Kidney glomerular epithelial cell (primary cell): ENCODE measurements at regions not wholly inside any gene's neighbourhood (a gene's known extent, or its start where the extent isn't known, plus 50 kb on each side); places are given as distances from the start of the nearest gene placed in this dataset.
A peak's percentile ranks its signal among the peaks of the same experiment; 100 is the strongest.

Experiments used
- DNase-seq: peaks from one replicate; lab custom pipeline; 2025; lab: John Stamatoyannopoulos, UW

GRCh38 chr4:125944966-125945365 is 630.2 kb downstream of the FAT4 start:
- DNase-seq: no peak

DNA sequence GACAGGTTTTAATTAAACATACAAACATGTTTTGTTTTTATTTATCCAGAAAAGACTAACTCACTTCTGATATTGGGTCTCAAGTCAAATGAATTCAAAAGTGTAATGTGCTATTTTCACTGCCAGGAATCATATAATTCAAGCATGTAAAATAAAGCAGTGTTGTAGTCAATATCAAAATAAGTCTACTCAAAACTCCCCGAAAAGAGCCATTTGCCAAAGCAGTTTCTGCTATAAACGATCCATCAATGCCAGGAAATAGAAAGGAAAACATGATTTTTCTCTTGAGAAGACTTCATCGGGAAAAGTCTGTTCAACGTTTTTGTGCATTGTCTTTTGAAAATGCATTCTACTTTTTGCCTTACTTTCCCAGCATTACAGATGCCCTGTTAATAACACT is 633.3 kb downstream of the FAT4 start:
- DNase-seq: no peak

DNA sequence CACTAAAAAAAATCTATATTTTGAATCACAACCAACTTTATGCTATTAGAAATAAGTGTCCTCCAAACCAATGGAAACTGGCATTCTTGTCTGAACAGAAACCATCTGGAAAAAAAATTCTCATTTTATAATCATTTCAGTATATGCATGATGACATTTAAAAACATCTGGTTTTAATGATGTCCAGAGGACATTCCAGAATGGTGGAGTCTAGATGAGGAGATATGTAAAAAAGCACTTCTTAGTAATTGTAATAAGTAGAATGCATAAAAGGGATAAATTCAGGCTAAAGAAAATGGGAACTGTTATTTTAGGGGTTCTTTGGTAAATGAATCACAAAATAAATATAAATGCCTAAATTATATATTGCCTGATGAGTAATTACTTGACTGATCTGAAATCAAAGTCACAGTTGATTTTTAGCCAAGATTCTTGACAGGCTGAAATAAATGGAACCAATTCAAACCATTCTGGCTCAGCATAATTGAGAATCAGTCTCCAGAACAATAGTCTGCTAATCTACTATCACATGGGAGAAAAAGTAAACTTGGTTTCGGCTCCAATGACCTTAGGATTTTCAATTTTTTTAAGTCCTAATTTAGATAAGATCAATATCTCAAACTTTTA is 636.6 kb downstream of the FAT4 start:
- no peak for DNase-seq

DNA sequence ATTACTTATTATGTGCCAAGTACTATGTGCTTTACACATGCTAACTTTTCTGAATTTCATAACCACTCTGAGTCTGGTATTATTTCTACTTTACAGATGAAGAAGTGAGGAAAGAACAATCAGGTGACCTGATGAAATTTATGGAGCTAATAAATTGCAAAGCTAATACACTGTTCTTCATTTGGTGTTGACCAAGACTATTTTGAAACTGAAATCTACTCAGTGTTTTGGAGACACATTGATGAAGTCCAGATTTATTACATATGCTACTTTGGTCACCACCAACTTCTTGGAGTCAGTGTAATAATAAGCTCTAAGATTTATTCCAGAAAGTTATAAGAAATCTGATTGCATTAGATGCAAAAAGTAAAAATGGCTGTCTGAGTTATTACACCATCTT is 637.9 kb downstream of the FAT4 start:
- no peak for DNase-seq

DNA sequence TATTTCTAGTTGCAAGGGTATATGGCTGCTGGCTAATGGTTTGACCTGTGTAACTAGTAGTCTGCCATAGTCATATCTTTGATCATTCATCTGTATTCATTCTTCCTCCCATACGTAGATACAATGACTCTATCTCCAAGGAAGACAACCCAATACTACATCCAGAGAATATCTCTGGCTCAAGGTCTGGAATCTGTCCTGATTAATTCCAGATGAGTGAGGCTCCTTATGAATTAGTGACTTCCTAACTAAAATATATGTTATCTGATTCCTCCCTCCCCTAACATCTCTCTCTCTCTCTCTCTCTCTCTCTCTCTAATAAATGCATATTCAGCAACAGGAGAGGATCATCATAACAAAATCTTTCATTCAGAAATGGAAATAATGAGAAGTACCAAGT is 641.5 kb downstream of the FAT4 start:
- DNase-seq: no peak

GRCh38 chr4:125958519-125958918 is 643.8 kb downstream of the FAT4 start:
- DNase-seq: no peak

DNA sequence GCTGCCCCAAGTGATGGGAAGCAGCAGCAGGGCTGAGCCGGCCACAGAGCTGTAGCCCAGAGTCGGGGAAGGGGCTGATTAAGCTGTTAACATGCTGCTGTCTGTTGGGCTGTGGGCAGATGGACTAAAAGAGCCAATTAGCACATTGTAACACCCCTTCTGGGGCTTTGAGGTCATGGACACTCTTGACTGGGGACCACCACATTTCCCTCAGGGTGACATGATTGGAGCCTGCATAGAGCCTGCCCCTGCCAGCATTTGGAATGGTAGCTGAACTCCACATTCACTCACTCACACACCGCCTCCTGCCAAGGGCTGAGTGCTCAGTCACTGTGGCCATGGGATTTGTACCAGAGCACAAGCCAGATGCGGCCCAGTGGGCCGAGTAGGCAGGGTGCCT is 646.9 kb downstream of the FAT4 start:
- DNase-seq: no peak

- no peak for DNase-seq
Measured at GRCh38 chr4:125975861-125976397, 661.2 kb downstream of the FAT4 start.

- no peak for DNase-seq
Measured at GRCh38 chr4:125979950-125980349, 665.2 kb downstream of the FAT4 start.

GRCh38 chr4:125983168-125983567 is 668.4 kb downstream of the FAT4 start:
- DNase-seq: no peak

DNA sequence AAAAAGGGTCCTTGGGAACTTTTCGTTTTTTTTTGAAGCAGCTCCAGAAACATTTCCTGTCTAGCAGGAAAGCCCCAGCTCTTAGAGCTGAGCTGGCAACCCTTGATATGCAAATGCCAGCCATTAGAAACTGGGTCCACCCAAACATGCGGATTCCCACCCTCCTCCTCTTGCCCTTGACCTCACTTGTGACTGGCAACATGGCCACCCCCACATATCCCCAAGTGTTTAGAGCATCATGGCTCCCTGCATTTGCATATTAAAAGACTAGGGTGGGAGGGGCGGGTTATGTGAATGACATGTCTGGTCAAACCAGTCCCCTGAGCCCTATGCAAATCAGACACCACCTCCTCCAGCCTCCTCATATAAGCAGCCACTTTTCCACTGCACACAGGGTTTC is 671.1 kb downstream of the FAT4 start:
- DNase-seq: no peak

DNA sequence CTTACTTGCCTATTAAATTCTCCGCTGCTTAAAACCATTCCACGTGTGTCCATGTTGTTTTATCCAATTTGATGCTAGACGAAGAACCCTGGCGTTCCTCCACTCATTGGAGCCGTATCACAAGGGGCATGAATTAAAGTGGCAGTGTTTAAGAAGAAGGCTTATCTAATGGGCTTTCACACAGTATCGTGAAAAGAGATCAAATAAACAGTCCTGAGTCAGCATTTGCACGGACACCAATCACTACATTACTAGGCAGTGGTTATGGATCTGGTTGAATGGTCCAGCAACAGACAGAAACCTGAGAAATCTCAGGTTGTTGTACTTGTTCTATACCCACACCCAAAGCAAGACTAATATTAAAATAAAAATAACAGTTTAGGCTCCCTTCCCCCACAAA is 671.6 kb downstream of the FAT4 start:
- no peak for DNase-seq

- DNase-seq: no peak
Measured at GRCh38 chr4:125988464-125988863, 673.7 kb downstream of the FAT4 start.

- no peak for DNase-seq
Measured at GRCh38 chr4:125991398-125991797, 676.6 kb downstream of the FAT4 start.

GRCh38 chr4:125992891-125993290 is 678.1 kb downstream of the FAT4 start:
- no peak for DNase-seq

DNA sequence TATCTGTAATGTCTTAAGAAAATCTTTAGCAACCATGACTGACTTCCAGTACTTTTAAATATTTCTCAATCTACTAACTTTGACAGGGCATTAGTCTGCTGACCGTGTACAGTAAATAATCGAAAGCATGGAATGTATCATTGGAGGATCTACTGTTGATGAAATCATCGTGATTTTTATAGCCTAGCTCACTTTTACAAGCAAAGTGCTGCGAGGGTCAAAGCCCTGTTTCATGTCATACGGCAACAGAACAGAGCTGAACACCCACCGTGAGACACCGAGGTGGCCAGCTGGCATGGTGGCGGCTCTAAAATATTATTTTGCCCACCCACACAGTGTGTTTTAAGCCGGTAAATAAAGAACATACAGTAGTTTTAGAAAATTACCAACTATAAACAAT is 679.3 kb downstream of the FAT4 start:
- DNase-seq: no peak

GRCh38 chr4:125994430-125994829 is 679.7 kb downstream of the FAT4 start:
- no peak for DNase-seq

GRCh38 chr4:126004941-126005340 is 690.2 kb downstream of the FAT4 start:
- peak; percentile 64 for DNase-seq

GRCh38 chr4:126007142-126007541 is 692.4 kb downstream of the FAT4 start:
- DNase-seq: no peak

- DNase-seq: no peak
Measured at GRCh38 chr4:126012691-126013290, 698.0 kb downstream of the FAT4 start.

DNA sequence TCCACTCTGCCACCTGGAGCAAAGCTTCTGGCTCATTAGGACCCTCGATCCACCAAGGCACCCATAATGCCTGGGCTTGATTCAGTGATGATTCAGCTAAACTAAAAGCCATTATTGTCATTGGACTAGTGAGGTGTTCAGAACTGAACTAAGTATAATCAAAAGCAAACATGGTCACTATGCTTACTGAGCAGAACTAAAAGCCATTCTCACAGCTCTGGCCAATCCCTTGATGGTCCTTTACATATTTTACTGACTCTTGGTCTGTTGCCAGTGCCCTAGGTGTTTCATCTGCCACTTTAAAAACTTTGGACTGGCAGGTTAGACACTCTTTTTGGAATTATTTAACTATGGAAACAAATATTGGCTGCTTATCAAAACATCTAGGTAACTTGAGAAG is 703.5 kb downstream of the FAT4 start:
- no peak for DNase-seq

DNA sequence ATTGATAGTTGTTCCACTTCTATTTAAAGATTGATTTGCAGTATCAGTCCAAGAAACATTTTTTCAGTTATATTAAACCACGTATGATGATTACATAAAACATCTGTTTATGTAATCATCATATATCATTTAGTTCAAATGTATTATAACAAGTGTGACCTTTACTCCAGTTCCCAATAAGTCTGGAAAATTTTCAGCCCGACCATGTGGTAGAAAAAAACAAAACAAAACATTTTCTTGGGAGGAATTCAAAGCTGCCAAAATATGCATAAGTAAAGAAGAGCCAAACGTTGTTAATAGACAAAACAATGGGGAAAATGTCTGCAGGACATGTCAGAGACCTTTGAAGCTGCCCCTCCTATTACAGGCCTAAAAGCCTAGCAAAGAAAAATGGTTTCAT is 709.1 kb downstream of the FAT4 start:
- no peak for DNase-seq

DNA sequence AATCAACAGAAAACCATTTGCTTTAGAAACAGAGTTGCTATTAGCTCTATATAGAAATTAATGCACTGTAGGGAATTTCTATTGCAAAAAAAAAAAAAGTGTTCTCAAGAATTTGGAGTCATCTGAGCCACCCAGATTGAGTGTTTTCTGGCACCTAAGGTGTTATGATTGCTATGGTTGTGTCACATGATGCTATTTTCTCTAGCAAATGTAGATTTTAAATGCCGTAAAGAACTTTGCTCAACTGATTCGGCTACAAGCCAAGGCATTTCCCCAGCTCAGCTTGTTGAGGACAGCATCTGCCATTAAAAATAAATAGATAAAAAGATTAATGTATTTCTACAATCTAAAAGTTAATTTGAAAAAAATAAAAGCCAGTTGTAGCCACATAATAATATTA is 712.8 kb downstream of the FAT4 start:
- DNase-seq: no peak

DNA sequence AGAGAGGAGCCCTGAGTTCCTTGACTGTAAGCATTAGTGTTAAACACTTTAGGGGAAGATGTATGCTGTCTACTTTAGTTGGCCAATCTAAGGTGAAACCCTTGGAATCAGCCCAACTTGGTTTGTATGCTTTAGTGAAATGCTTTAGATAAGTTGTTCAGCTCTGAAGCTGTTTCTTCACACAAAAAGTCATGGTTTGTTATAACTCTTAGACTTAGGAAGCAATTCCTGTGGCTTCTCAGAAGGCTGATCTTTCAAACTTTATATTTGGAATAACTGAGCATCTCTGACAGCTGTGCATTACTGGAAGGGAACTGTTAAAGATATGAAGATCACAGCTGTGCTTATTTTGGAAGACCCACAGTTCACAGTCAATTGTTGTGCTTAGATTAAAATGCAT is 714.1 kb downstream of the FAT4 start:
- DNase-seq: no peak
